SJSA1 (cell line): ENCODE measurements at regions not wholly inside any gene's neighbourhood (a gene's known extent, or its start where the extent isn't known, plus 50 kb on each side); places are given as distances from the start of the nearest gene placed in this dataset.
"Not testable (repeated sequence)": the region's sequence is repeated elsewhere in the genome, so short reads cannot be mapped to it uniquely, and the experiment has no call there.

Source experiments
- DNase-seq, 2 experiments: peaks; one replicate each; pipeline ENCODE4 v3.0.0-alpha.2; 2015 to 2020; ENCODE audit warnings: low spot score in 2 of 2, low read depth in 1 of 2
- H3K27ac ChIP-seq: fragments of 250-450 bp; sonication (Bioruptor Pico); 2 replicates; pipeline ENCODE4 v1.5.1; 2020; ENCODE audit warnings: mild to moderate bottlenecking, moderate library complexity
- H3K27me3 ChIP-seq: fragments of 250-450 bp; sonication (Bioruptor Pico); replicated peaks from 2 replicates; pipeline ENCODE4 v1.5.1; 2020; ENCODE audit warnings: mild to moderate bottlenecking, moderate library complexity
- H3K36me3 ChIP-seq: fragments of 250-450 bp; sonication (Bioruptor Pico); 2 replicates; pipeline ENCODE4 v1.5.1; 2020; ENCODE audit warnings: mild to moderate bottlenecking
- H3K4me1 ChIP-seq: fragments of 250-450 bp; sonication (Bioruptor Pico); replicated peaks from 2 replicates; pipeline ENCODE4 v1.6.1; 2021; ENCODE audit warnings: mild to moderate bottlenecking
- H3K4me3 ChIP-seq: fragments of 250-450 bp; sonication (Bioruptor Pico); 2 replicates; pipeline ENCODE4 v1.5.1; 2020; ENCODE audit warnings: mild to moderate bottlenecking
- H3K9me3 ChIP-seq: fragments of 250-450 bp; sonication (Bioruptor Pico); replicated peaks from 2 replicates; pipeline ENCODE4 v1.5.1; 2020; ENCODE audit warnings: mild to moderate bottlenecking

DNA sequence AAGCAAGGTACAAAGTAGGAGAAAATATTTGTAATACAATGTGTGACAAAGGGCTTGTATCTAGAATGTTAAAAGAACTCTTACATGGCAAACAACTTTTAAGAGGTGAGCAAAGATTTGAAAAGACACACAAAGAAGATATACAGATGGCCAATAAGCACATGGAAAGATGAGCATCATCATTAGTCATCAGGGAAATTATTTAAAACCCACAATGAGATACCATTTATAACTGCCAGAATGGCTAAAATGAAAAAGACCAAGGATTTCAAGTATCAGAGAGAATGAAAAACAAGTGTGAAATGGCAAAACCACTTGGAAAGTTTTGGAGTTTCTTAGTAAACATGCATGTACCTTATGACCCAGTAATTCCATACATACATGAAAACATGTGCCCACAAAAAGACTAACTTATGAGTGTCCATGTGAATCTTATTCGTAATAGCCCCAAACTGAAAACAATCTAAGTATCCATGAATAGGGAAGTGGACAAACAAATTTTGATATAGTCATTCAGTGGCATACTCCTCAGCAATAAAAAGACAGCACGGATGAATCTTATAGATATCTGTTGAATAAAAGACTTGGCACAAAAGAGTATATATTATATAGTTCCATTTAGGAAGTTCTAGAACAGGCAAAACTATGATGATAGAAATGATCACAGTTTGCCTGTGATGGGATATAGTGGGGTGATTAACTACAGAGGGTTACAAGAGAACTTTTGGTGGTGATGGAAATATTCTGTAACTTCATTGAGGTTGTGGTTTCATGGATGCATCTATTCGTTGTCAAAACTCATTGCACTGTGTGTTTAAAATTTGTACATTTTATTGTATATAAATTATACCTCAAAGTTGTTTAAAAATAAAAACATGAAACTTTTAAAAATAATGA, 82.0 kb downstream of the DISP1 start:
- Histone ChIP-seq H3K4me1 (peaks cover 6% of the 10 kb centered on the region; the same call in 1 of the 2 replicates), H3K4me3 (no peak overlapping the region), H3K27ac (no peak overlapping the region; the same call in 1 of the 2 replicates), H3K36me3 (no peaks in the 10 kb centered on the region), H3K9me3 (no peaks in the 10 kb centered on the region), H3K27me3 (no peaks in the 10 kb centered on the region)
- DNase-seq, result peak in 1 of 2 experiments; percentile 25

DNA sequence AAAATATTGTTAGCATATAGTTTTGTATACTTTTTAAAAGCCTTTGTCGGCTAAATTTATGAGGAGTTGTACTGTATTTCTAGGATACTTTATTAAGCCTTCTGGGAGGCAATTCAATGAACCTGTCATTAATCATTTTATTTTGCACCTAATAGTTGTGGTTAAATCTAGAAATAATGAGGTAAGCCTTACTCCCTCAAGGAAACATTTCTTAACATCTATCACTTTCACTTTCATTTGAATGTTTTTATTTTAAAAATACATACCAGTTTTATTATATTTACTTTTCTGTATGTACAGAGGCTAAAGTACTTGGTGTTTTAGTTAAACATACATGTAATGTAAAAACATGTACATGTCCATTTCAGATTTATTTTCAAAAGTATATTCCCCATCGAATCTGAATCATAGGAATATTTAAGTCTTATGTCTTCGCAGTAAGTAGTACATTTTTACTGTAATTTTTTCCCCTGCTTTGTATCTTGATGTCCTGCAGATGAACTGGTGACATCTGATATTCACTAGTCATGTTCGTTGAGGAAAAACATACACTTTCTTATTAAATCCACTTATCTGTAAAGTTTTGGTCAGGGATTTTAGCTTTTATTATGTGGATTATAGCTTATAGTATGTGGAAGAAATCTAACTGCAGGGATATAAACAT, 82.8 kb downstream of the DISP1 start:
- H3K9me3 ChIP-seq, result no peaks in the 10 kb centered on the region
- no peaks in the 10 kb centered on the region for H3K36me3 ChIP-seq
- peaks cover 6% of the 10 kb centered on the region; the same call in 1 of the 2 replicates for H3K4me1 ChIP-seq
- peak in 1 of 2 experiments; percentile 23 for DNase-seq
- H3K4me3 ChIP-seq, result peak overlapping the region; percentile 19
- H3K27me3 ChIP-seq, result no peaks in the 10 kb centered on the region
- H3K27ac ChIP-seq, result peak overlapping the region; percentile 29

DNA sequence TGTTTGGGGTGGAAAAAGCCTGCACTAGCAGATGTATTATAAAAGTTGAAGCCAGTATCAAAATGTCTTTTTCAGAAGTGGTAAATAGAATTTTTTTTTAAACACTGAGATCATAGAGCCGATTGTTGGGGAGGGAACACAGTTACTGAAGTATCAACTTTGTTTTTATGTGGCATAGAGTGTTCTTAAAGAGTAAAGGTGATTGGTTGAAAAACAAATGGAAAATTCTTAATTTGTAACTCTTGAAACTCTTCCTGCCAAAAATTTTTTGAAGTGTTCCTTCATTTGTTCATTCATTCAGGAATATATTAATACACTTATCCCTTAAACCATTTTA, 83.3 kb downstream of the DISP1 start:
- H3K36me3 ChIP-seq, result no peaks in the 10 kb centered on the region
- DNase-seq, result no peak
- H3K27ac ChIP-seq, result peak overlapping the region; percentile 29
- H3K4me3 ChIP-seq, result no peak overlapping the region
- no peaks in the 10 kb centered on the region for H3K9me3 ChIP-seq
- no peaks in the 10 kb centered on the region for H3K27me3 ChIP-seq
- peaks cover 6% of the 10 kb centered on the region; the same call in 1 of the 2 replicates for H3K4me1 ChIP-seq

DNA sequence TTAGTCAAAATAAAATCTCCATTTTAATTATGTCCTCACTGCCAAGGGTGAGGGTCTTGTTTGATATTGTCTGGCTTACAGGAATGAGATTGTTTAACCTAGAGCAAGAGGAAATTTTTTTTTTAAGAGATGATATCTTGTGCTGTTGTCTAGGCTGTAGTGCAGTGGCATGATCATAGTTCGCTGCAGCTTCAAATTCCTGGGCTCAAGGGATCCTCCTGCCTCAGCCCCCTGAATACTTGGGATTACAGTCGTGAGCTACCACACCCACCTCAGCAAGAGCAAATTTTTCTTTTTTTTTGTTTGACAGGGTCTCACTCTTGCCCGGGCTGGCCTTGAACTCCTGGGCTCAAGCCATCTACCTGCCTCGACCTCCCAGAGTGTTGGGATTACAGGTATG, 84.6 kb downstream of the DISP1 start:
- DNase-seq, result no peak
- no peaks in the 10 kb centered on the region for H3K27me3 ChIP-seq
- no peaks in the 10 kb centered on the region for H3K36me3 ChIP-seq
- H3K27ac ChIP-seq, result no peak overlapping the region
- H3K4me3 ChIP-seq, result no peak overlapping the region
- peaks cover 6% of the 10 kb centered on the region; the same call in 1 of the 2 replicates for H3K4me1 ChIP-seq
- no peaks in the 10 kb centered on the region for H3K9me3 ChIP-seq

DNA sequence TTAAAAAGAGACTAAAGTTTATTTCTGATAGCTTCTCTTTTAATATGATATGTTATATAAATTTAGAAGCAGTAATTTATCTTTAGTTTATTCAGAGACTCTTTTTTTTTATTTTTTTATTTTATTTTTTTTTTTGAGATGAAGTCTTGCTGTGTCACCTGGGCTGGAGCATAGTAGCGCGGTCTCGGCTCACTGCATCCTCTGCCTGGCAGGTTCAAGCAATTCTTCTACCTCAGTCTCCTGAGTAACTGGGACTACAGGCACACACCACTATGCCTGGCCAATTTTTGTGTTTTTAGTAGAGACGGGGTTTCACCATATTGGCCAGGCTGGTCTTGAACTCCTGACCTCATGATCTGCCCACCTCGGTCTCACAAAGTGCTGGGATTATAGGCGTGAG, 89.6 kb downstream of the DISP1 start:
- H3K4me3 ChIP-seq, result no peak overlapping the region
- H3K27ac ChIP-seq, result no peak overlapping the region

DNA sequence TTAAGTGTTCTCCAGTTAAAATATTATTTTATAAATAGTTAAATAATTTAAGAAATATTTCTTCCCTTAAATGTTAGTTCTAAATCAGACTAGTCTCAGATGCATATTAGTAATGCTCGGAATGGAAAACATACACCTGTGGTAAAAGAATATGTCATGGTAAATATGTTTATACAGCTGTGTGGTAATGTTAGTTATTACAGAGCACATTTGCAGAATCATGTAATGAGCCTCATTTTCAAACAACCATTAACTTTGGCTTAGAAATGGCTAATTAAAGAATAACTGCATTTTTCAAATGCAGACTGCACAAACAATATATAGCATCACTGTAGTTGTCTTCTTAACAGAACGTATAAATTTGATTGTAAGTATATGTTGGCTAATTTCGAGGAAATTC, 90.3 kb downstream of the DISP1 start:
- no peak for DNase-seq
- Histone ChIP-seq H3K4me1 (no peaks in the 10 kb centered on the region), H3K27ac (no peak overlapping the region), H3K27me3 (no peaks in the 10 kb centered on the region), H3K4me3 (no peak overlapping the region), H3K9me3 (no peaks in the 10 kb centered on the region), H3K36me3 (no peaks in the 10 kb centered on the region)

More for the DNA sequence above, 89.6 kb downstream of the DISP1 start:
- DNase-seq, result no peak
- Histone ChIP-seq H3K27me3 (no peaks in the 10 kb centered on the region), H3K9me3 (no peaks in the 10 kb centered on the region), H3K4me1 (no peaks in the 10 kb centered on the region), H3K36me3 (no peaks in the 10 kb centered on the region)

DNA sequence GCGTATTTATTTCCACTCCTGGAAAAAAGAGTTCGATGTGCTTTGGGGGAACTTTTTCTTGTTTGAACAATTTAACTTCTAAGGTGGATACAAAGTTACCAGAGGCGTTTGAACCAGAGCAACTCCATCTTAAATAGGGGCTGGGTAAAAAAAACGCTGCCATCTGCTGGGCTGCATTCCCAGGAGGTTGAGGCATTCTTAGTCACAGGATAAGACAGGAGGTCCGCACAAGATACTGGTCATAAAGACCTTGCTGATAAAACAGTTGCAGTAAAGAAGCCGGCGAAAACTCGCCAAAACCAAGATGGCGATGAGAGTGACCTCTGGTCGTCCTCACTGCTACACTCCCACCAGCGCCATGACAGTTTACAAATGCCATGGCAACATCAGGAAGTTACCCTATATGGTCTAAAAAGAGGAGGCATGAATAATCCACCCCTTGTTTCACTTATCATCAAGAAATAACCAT, 91.5 kb downstream of the DISP1 start:
- H3K27me3 ChIP-seq, H3K4me3 ChIP-seq, H3K9me3 ChIP-seq, DNase-seq, H3K4me1 ChIP-seq, H3K27ac ChIP-seq, H3K36me3 ChIP-seq: not testable (repeated sequence)

DNA sequence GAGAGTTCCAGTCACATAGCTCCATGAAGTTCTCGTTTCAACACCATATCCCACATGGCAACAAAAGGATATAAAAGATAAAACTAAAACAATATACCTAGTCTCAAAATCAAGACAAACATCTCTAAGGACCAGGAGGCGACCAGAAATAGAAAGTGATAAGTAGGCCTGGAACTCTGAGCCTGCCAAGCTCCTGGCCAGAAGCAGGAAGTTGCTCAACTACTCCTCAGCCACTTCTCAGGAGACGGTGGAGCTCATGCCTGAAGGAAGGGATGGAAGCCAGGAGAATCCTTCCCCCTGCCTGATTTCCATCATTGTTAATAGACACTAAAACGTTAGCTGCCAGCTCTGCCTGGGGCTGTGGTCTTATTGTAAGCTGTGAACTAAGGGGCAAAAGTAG, 94.7 kb downstream of the DISP1 start:
- H3K4me3 ChIP-seq, result no peak overlapping the region
- H3K36me3 ChIP-seq, result no peaks in the 10 kb centered on the region
- H3K27ac ChIP-seq, result no peak overlapping the region
- H3K4me1 ChIP-seq, result no peaks in the 10 kb centered on the region
- no peaks in the 10 kb centered on the region for H3K9me3 ChIP-seq
- no peaks in the 10 kb centered on the region for H3K27me3 ChIP-seq
- no peak for DNase-seq

DNA sequence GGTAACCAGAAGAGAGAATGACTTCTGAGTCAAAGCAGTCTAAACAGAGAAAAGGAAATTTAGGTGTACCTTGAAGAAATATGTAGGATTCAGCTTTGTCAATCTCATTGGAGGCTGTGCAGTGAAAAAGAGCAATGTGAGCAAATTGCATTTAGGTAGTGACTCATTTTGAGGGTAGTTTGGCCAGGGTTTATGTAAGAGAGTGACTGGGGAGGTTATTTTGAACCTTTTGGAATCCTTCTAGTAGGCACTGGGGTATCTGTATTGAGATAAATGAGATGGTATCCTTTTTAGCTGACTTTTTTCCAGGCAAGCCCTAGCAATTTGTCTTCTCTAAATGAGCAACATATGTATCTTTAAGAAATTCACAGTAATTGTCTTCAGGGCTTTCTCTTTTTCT, 95.9 kb downstream of the DISP1 start:
- no peaks in the 10 kb centered on the region for H3K4me1 ChIP-seq
- H3K4me3 ChIP-seq, result no peak overlapping the region
- no peak overlapping the region for H3K27ac ChIP-seq
- no peak for DNase-seq
- no peaks in the 10 kb centered on the region for H3K36me3 ChIP-seq
- no peaks in the 10 kb centered on the region for H3K9me3 ChIP-seq
- no peaks in the 10 kb centered on the region for H3K27me3 ChIP-seq

DNA sequence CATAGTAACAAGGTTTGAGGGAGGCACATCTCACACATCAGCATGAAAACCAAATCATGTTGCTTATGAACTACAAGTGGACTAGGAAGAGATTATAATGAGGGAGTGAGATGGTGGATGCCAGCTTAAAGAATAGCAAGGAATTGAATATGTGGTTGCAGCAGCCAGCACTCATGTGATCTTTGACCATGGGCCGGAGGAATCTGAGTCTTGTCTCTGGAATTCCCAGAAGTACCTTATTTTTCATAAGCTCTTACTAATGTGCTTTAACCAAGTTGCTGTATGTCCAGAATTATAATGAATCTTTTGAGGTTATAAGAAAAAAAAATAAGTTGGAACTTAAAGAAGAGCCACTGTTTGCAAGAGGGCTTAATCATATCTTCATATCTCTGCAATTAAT, 97.0 kb downstream of the DISP1 start:
- Histone ChIP-seq H3K27ac (no peak overlapping the region), H3K27me3 (no peaks in the 10 kb centered on the region), H3K4me1 (no peaks in the 10 kb centered on the region), H3K9me3 (no peaks in the 10 kb centered on the region), H3K4me3 (no peak overlapping the region), H3K36me3 (no peaks in the 10 kb centered on the region)
- DNase-seq, result no peak

DNA sequence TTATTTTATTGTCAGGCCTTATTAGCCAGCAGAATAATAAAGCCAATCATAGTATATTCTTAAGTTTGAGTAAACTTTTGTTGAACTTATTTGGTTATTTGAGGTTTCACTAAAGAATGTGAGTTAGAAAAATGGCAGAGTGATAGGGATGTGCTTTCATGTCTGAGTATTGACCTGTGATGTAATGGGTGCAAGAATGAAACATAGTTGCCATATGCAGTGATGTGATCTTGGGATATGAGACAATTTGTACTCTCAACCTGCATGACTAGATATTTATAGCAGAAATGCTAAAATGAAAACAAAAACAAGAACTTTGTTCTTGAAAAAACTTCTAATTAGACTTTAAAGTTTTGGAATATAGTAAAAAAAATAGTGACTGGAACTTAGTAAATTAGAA, 97.9 kb downstream of the DISP1 start:
- no peak overlapping the region for H3K4me3 ChIP-seq
- H3K4me1 ChIP-seq, result no peaks in the 10 kb centered on the region
- H3K27me3 ChIP-seq, result no peaks in the 10 kb centered on the region
- H3K36me3 ChIP-seq, result no peaks in the 10 kb centered on the region
- H3K9me3 ChIP-seq, result no peaks in the 10 kb centered on the region
- DNase-seq, result no peak
- H3K27ac ChIP-seq, result no peak overlapping the region

DNA sequence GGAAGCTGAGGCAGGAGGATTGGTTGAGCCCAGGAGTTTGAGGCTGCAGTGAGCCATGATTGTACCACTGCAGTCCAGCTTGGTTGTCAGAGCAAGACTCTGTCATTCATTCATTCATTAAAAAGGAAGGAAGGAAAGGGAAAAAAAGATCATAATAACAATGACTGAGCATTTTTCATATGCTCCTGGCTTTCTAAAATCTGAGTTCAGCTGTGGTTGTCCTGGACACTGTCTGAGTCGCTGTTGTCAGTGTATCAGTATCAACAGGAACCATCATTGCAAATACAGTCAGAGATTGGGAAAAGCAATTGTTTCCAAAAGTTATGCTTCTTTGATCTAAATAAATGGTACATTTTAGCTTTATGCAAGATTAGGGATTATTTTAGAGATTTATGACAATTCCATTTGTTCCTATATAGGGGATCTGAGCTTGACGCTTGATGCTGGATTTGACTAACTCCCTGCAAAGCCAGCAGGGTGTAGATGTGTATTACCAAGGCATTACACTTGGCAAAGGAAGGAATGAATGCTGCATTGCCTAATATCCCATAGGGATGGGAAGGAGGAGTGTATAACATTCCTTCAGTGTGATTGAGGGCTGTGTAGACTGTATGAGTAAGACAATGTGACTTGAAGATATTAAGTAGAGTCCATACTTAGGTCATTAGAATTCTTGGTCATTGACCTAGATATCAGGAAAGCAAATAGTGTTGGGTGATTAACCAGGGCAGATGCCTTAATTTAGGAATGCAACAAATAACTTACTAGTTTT, 100.2 kb downstream of the DISP1 start:
- no peaks in the 10 kb centered on the region for H3K27me3 ChIP-seq
- no peak overlapping the region for H3K4me3 ChIP-seq
- no peak for DNase-seq
- no peaks in the 10 kb centered on the region for H3K36me3 ChIP-seq
- H3K4me1 ChIP-seq, result no peaks in the 10 kb centered on the region; the same call in 1 of the 2 replicates
- no peaks in the 10 kb centered on the region for H3K9me3 ChIP-seq
- H3K27ac ChIP-seq, result no peak overlapping the region

DNA sequence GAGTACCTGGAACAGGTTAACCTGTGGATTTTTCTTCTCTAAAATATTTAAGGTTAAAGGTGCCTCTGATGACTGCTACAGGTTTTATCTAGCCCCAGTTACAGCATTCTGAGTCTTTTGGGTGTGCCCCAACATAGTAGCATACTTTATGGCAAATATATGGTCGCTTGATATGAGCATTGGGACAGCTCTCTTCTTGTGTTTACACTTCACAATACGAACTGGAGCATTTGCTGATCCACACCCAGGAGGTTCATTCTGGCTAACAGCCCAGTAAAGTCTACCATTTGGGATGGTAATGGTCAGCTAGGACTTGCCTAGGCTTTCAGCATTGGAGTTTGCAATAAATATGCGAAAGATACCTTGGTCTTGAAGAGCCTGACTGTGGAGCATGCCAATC, 101.3 kb downstream of the DISP1 start:
- H3K36me3 ChIP-seq, result no peaks in the 10 kb centered on the region
- H3K27me3 ChIP-seq, result no peaks in the 10 kb centered on the region
- DNase-seq, result no peak
- H3K4me1 ChIP-seq, result no peaks in the 10 kb centered on the region; the same call in 1 of the 2 replicates
- H3K4me3 ChIP-seq, result no peak overlapping the region
- no peak overlapping the region for H3K27ac ChIP-seq
- H3K9me3 ChIP-seq, result no peaks in the 10 kb centered on the region
